ENCODE measurements at regions not wholly inside any gene's neighbourhood (a gene's known extent, or its start where the extent isn't known, plus 50 kb on each side); places are given as distances from the start of the nearest gene placed in this dataset.

DNA sequence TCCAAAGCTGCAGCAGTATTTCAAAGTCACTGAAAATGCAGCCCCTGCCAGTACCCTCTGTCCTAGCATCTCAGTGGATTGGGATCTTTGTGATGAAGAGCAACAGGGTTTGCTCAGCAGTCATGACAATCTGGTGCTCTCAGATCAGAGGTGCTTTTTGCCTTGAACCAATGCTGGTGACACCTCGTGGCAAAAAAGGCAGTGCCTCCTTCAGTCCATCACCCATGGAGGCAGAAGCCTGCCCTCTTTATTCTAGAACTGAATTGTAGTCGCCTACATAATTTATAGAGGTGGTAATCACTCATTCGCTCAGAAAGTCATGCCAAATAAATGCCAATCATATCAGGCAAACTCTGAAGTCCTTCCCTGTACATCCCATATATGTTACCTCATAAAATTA lies 126.0 kb upstream of the VRK1 start:
- TF ChIP-seq POLR2A (IDR thresholded peaks at IDR 0.05) (no peak), POLR2AphosphoS5 (IDR thresholded peaks at IDR 0.05) (no peak)
- TF ChIP-seq, protein P1, sequence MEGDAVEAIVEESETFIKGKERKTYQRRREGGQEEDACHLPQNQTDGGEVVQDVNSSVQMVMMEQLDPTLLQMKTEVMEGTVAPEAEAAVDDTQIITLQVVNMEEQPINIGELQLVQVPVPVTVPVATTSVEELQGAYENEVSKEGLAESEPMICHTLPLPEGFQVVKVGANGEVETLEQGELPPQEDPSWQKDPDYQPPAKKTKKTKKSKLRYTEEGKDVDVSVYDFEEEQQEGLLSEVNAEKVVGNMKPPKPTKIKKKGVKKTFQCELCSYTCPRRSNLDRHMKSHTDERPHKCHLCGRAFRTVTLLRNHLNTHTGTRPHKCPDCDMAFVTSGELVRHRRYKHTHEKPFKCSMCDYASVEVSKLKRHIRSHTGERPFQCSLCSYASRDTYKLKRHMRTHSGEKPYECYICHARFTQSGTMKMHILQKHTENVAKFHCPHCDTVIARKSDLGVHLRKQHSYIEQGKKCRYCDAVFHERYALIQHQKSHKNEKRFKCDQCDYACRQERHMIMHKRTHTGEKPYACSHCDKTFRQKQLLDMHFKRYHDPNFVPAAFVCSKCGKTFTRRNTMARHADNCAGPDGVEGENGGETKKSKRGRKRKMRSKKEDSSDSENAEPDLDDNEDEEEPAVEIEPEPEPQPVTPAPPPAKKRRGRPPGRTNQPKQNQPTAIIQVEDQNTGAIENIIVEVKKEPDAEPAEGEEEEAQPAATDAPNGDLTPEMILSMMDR (IDR thresholded peaks at IDR 0.05), result no peak

All from upper lobe of left lung (tissue), 4 donors.